IMR-90 (cell line): ENCODE measurements at regions not wholly inside any gene's neighbourhood (a gene's known extent, or its start where the extent isn't known, plus 50 kb on each side); places are given as distances from the start of the nearest gene placed in this dataset.
A peak's percentile ranks its signal among the peaks of the same experiment; 100 is the strongest.

ENCODE experiments used
- ATAC-seq: fragments of 200-7000 bp; cut with Tn5 transposase; 2 replicates; pipeline ENCODE4 v1.9.1; 2020; ENCODE audit warnings: low read depth, mild to moderate bottlenecking, moderate library complexity
- BruUV-seq: library from RNA; stranded (reverse); fragments of 400-500 nt; replicated peaks from 2 replicates; lab custom pipeline; 2021; lab: Mats Ljungman, UMichigan
- CTCF ChIA-PET: fragments of 300-600 bp; formaldehyde crosslinking; extraction: SDS; loops from one replicate; lab custom pipeline; 2021; ENCODE audit warnings: antibody characterized with exemption; lab: Yijun Ruan, JAX
- POLR2A ChIA-PET: fragments of 300-600 bp; sonication (Branson Sonifier 250); formaldehyde crosslinking; loops from one replicate; lab custom pipeline; 2022; ENCODE audit warnings: antibody characterized with exemption; ENCODE audit not compliant: unreplicated experiment; lab: Charles Lee
- DNase-seq: peaks from one replicate; pipeline ENCODE4 v3.0.0; 2013
- H2AFZ ChIP-seq: replicated peaks from 2 replicates; pipeline ENCODE3; 2013; ENCODE audit warnings: low read length, mild to moderate bottlenecking; ENCODE audit not compliant: poor library complexity
- H2AK5ac ChIP-seq: 2 replicates; pipeline ENCODE4 v1.6.1; 2013; ENCODE audit warnings: low read depth, low read length, inconsistent platforms
- H2AK9ac ChIP-seq: replicated peaks from 2 replicates; pipeline ENCODE3; 2013; ENCODE audit warnings: mild to moderate bottlenecking, low read depth, low read length, moderate library complexity; ENCODE audit not compliant: poor library complexity
- H2BK120ac ChIP-seq: 2 replicates; pipeline ENCODE4 v1.6.1; 2013; ENCODE audit warnings: low read depth, low read length, inconsistent platforms
- H2BK15ac ChIP-seq: 3 replicates; pipeline ENCODE4 v1.6.1; 2013; ENCODE audit warnings: low read depth, low read length, inconsistent platforms
- H2BK20ac ChIP-seq: 2 replicates; pipeline ENCODE4 v1.6.1; 2013; ENCODE audit warnings: low read depth, mild to moderate bottlenecking, inconsistent platforms, low read length, moderate library complexity
- H2BK5ac ChIP-seq: 2 replicates; pipeline ENCODE4 v1.6.1; 2013; ENCODE audit warnings: mild to moderate bottlenecking, low read depth, low read length, inconsistent platforms; ENCODE audit not compliant: poor library complexity, severe bottlenecking
- H3K14ac ChIP-seq: replicated peaks from 2 replicates; pipeline ENCODE4 v1.6.1; 2013; ENCODE audit warnings: low read depth, low read length, inconsistent platforms
- H3K18ac ChIP-seq: 2 replicates; pipeline ENCODE4 v1.6.1; 2013; ENCODE audit warnings: low read depth, low read length, control low read depth
- H3K23ac ChIP-seq: 2 replicates; pipeline ENCODE4 v1.6.1; 2013; ENCODE audit warnings: low read depth, low read length, inconsistent platforms
- H3K27ac ChIP-seq: 2 replicates; pipeline ENCODE4 v1.5.1; 2013; ENCODE audit warnings: mild to moderate bottlenecking, control low read depth, low read length; ENCODE audit not compliant: insufficient read depth
- H3K27me3 ChIP-seq: 2 replicates; pipeline ENCODE4 v1.6.1; 2013; ENCODE audit warnings: low read length; ENCODE audit not compliant: control insufficient read depth, insufficient read depth
- H3K36me3 ChIP-seq: 2 replicates; pipeline ENCODE4 v1.6.1; 2013; ENCODE audit warnings: low read length, mixed read lengths; ENCODE audit not compliant: control insufficient read depth, insufficient read depth
- H3K4ac ChIP-seq: 2 replicates; pipeline ENCODE4 v1.6.1; 2013; ENCODE audit warnings: low read depth, low read length, inconsistent platforms
- H3K4me1 ChIP-seq: 2 replicates; pipeline ENCODE4 v1.6.1; 2013; ENCODE audit warnings: low read length, mixed read lengths; ENCODE audit not compliant: control insufficient read depth, insufficient read depth
- H3K4me2 ChIP-seq: 2 replicates; pipeline ENCODE4 v1.6.1; 2013; ENCODE audit warnings: low read depth, mild to moderate bottlenecking, control low read depth, low read length, moderate library complexity
- H3K4me3 ChIP-seq: 2 replicates; pipeline ENCODE4 v1.5.1; 2013; ENCODE audit warnings: low read depth, mild to moderate bottlenecking, control low read depth, low read length, moderate library complexity; ENCODE audit not compliant: insufficient read depth
- H3K56ac ChIP-seq: 2 replicates; pipeline ENCODE4 v1.6.1; 2013; ENCODE audit warnings: low read length, inconsistent platforms; ENCODE audit not compliant: insufficient read depth; ENCODE audit errors: extremely low read depth
- H3K79me1 ChIP-seq, 2 experiments: 2 replicates each; pipeline ENCODE4 v1.6.1; 2013; ENCODE audit warnings: low read length in 2 of 2, inconsistent platforms in 1 of 2, low read depth in 1 of 2
- H3K9ac ChIP-seq: 2 replicates; pipeline ENCODE4 v1.6.1; 2013; ENCODE audit warnings: low read depth, low read length, control low read depth
- H3K9me1 ChIP-seq: 2 replicates; pipeline ENCODE4 v1.6.1; 2013; ENCODE audit warnings: low read length, inconsistent platforms; ENCODE audit not compliant: insufficient read depth
- H3K9me3 ChIP-seq: 2 replicates; pipeline ENCODE4 v1.6.1; 2013; ENCODE audit warnings: low read length; ENCODE audit not compliant: control insufficient read depth, insufficient read depth
- H4K20me1 ChIP-seq: 2 replicates; pipeline ENCODE4 v1.6.1; 2013; ENCODE audit warnings: low read length, inconsistent platforms; ENCODE audit not compliant: insufficient read depth
- H4K5ac ChIP-seq: 2 replicates; pipeline ENCODE4 v1.6.1; 2013; ENCODE audit warnings: mild to moderate bottlenecking, low read depth, low read length, control low read depth
- H4K8ac ChIP-seq, 2 experiments: 2 replicates each; pipeline ENCODE4 v1.6.1; 2013; ENCODE audit warnings: low read depth in 2 of 2, low read length in 2 of 2, control low read depth in 1 of 2, inconsistent platforms in 1 of 2
- H4K91ac ChIP-seq: 2 replicates; pipeline ENCODE4 v1.6.1; 2013; ENCODE audit warnings: low read depth, low read length, inconsistent platforms; ENCODE audit not compliant: insufficient read depth
- BHLHE40 ChIP-seq: fragments of 150-350 bp; IDR thresholded peaks from 2 replicates; pipeline ENCODE4 v1.6.1; 2016; ENCODE audit warnings: mild to moderate bottlenecking, low read depth, low read length
- CEBPB ChIP-seq: IDR thresholded peaks from 2 replicates; pipeline ENCODE4 v1.6.1; 2012; ENCODE audit warnings: low read depth, low read length, improper control_type of control experiment
- CHD1 ChIP-seq: IDR thresholded peaks from 2 replicates; pipeline ENCODE4 v1.6.1; 2012; ENCODE audit warnings: low read depth, low read length, improper control_type of control experiment
- ELK1 ChIP-seq: fragments of 150-350 bp; IDR thresholded peaks from 2 replicates; pipeline ENCODE4 v1.6.1; 2016; ENCODE audit warnings: low read depth, mild to moderate bottlenecking, low read length, moderate library complexity, borderline replicate concordance
- FOS ChIP-seq: fragments of 150-350 bp; IDR thresholded peaks from 2 replicates; pipeline ENCODE4 v1.6.1; 2016; ENCODE audit warnings: low read depth, low read length
- MAFK ChIP-seq: IDR thresholded peaks from 2 replicates; pipeline ENCODE4 v1.6.1; 2012; ENCODE audit warnings: low read depth, low read length, improper control_type of control experiment
- MAZ ChIP-seq: IDR thresholded peaks from 2 replicates; pipeline ENCODE4 v1.6.1; 2012; ENCODE audit warnings: low read depth, mild to moderate bottlenecking, low read length, improper control_type of control experiment, moderate library complexity, borderline replicate concordance
- MXI1 ChIP-seq: IDR thresholded peaks from 2 replicates; pipeline ENCODE4 v1.6.1; 2012; ENCODE audit warnings: low read depth, mild to moderate bottlenecking, low read length, moderate library complexity, borderline replicate concordance
- NFE2L2 ChIP-seq: fragments of 150-350 bp; IDR thresholded peaks from 2 replicates; pipeline ENCODE4 v1.6.1; 2016; ENCODE audit warnings: low read depth, mild to moderate bottlenecking, low read length
- POLR2A ChIP-seq: IDR thresholded peaks from 2 replicates; pipeline ENCODE4 v1.6.1; 2012; ENCODE audit warnings: mild to moderate bottlenecking, low read depth, low read length
- RAD21 ChIP-seq: IDR thresholded peaks from 2 replicates; pipeline ENCODE4 v1.6.1; 2012; ENCODE audit warnings: low read length, improper control_type of control experiment
- RCOR1 ChIP-seq: IDR thresholded peaks from 2 replicates; pipeline ENCODE4 v1.6.1; 2012; ENCODE audit warnings: mild to moderate bottlenecking, low read length, improper control_type of control experiment; ENCODE audit not compliant: insufficient replicate concordance
- RFX5 ChIP-seq: IDR thresholded peaks from 2 replicates; pipeline ENCODE4 v1.8.0; 2012; ENCODE audit warnings: low read depth, mild to moderate bottlenecking, low read length, moderate library complexity
- SMC3 ChIP-seq: fragments of 150-350 bp; IDR thresholded peaks from 2 replicates; pipeline ENCODE4 v1.6.1; 2016; ENCODE audit warnings: low read depth, mild to moderate bottlenecking, antibody characterized with exemption, low read length, moderate library complexity
- USF2 ChIP-seq: fragments of 150-350 bp; IDR thresholded peaks from 2 replicates; pipeline ENCODE4 v1.6.1; 2017; ENCODE audit warnings: mild to moderate bottlenecking, antibody characterized with exemption, low read length, low read depth
- WGBS, 2 experiments: methylation state at CpG; one replicate each; pipeline versions ENCODE4 v1.1.5 to v1.1.7; 2013; ENCODE audit warnings: missing lambda C conversion rate in 2 of 2; ENCODE audit not compliant: insufficient read length in 1 of 2; ENCODE audit errors: extremely low coverage in 2 of 2; 5-methylcytosine and 5-hydroxymethylcytosine counted together
- dilution Hi-C: fragments of 300-500 bp; cut with HindIII; formaldehyde crosslinking; loops from one replicate; pipeline ENCODE4 v1.14.3; 2018; ENCODE audit warnings: low sequenced_read_pairs; ENCODE audit not compliant: unreplicated experiment
- in situ Hi-C: fragments of 300-500 bp; cut with MboI; formaldehyde crosslinking; loops from 3 replicates; pipeline ENCODE4 v1.14.3; 2019; ENCODE audit warnings: low sequenced_read_pairs, inconsistent platforms, mixed read lengths
- intact Hi-C: fragments of 100-400 bp; cut with micrococcal nuclease; formaldehyde crosslinking; loops from 2 replicates; pipeline ENCODE4 v1.10.0; 2022

GRCh38 chr9:115604831-115605483 is 487.0 kb upstream of the TNC start:
- ChIA-PET CTCF (interaction anchor here (0.6 to 2.0 kb wide), 4 partner anchors 11 to 544 kb away, joined by 3 to 8 read pairs (median 3); no protein-coding TSS in a partner anchor), POLR2A (no interaction called here)
- peak overlapping the region; percentile 88 for H2BK5ac ChIP-seq
- WGBS, 2 experiments, result no CpG with 5 or more reads among the region's 2 CpGs
- peak; percentile 98 for DNase-seq
- no peak overlapping the region for H2AFZ ChIP-seq
- peak overlapping the region; percentile 34 to 63 for H4K8ac ChIP-seq
- H4K20me1 ChIP-seq, result no peaks in the 10 kb centered on the region
- peak overlapping the region; percentile 88 for H2BK120ac ChIP-seq
- H3K4ac ChIP-seq, result peak overlapping the region; percentile 71
- H3K79me1 ChIP-seq, result no peaks in the 10 kb centered on the region
- peak overlapping the region; percentile 73 for H4K91ac ChIP-seq
- no TSS peak for BruUV-seq
- no peak overlapping the region for H3K4me2 ChIP-seq
- H4K5ac ChIP-seq, result peak overlapping the region; percentile 85; the same call in 1 of the 2 replicates
- no peak overlapping the region for H3K4me3 ChIP-seq
- H3K9me1 ChIP-seq, result 0 out of 2 replicates have a peak, but pooled peaks cover 2% of the 10 kb centered on the region
- peak; percentile 80 for ATAC-seq
- no peak overlapping the region for H2AK9ac ChIP-seq
- no peaks in the 10 kb centered on the region for H3K9me3 ChIP-seq
- peak overlapping the region; percentile 92; the same call in 1 of the 2 replicates for H3K18ac ChIP-seq
- intact Hi-C loops, result loop anchor here (2.0 kb wide), 1 partner anchor 36 kb away; no protein-coding TSS in a partner anchor
- in situ Hi-C loops, result no loop called here
- peak overlapping the region; percentile 57; the same call in 1 of the 2 replicates for H3K23ac ChIP-seq
- H3K9ac ChIP-seq, result no peak overlapping the region
- H3K56ac ChIP-seq, result peak overlapping the region; percentile 62
- H2BK15ac ChIP-seq, result peak overlapping the region; percentile 58
- peaks cover 4% of the 10 kb centered on the region; the same call in 1 of the 2 replicates for H3K4me1 ChIP-seq
- H3K27me3 ChIP-seq, result no peaks in the 10 kb centered on the region
- peak overlapping the region; percentile 86 for H3K14ac ChIP-seq
- H3K36me3 ChIP-seq, result no peaks in the 10 kb centered on the region
- peak overlapping the region; percentile 93 for H2BK20ac ChIP-seq
- peak overlapping the region; percentile 41 for H3K27ac ChIP-seq
- peak overlapping the region; percentile 71 for H2AK5ac ChIP-seq
- TF ChIP-seq NFE2L2, result no peak
- no peak for TF ChIP-seq CEBPB
- TF ChIP-seq RCOR1, result no peak
- peak; percentile 30; the same call in 1 of the 2 replicates for TF ChIP-seq FOS
- no peak for TF ChIP-seq MXI1
- no peak for TF ChIP-seq POLR2A
- TF ChIP-seq ELK1, result no peak
- no peak for TF ChIP-seq SMC3
- TF ChIP-seq RAD21, result peak; percentile 13; the same call in 1 of the 2 replicates
- TF ChIP-seq RFX5, result no peak
- TF ChIP-seq USF2, result no peak
- no peak for TF ChIP-seq CHD1
- TF ChIP-seq MAFK, result no peak
- TF ChIP-seq BHLHE40, result no peak
- no peak for TF ChIP-seq MAZ
- dilution Hi-C loops, result no loop called here
